NCI-H2029 (cell line): ENCODE measurements at regions not wholly inside any gene's neighbourhood (a gene's known extent, or its start where the extent isn't known, plus 50 kb on each side); places are given as distances from the start of the nearest gene placed in this dataset.

Experiments
- DNase-seq: peaks from one replicate; lab custom pipeline; 2025; lab: John Stamatoyannopoulos, UW

- no peak for DNase-seq
These were observed 163.5 kb upstream of the LYZL2 start for GRCh38 chr10:30793093-30793492.

DNA sequence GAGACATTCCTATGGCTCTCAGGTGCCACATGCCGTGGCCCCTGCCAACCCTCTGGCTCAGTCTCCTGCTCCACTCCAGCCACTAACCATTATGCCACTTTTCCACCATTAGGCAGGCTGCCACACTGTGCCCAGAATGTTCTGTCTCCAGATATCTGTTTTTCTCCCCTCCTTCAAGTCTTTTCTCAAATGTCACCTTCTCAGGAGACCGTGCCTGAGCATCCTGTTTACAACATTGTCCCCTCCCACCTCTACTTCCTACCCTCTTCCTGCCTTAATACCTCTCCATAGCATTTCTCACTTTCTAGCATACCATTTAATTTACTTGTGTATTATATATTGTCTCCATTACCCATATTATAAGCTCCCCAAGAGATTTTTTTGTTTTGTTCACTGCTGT is 162.5 kb upstream of the LYZL2 start:
- no peak for DNase-seq

- DNase-seq = no peak
These were observed 161.7 kb upstream of the LYZL2 start for GRCh38 chr10:30791197-30791611.

GRCh38 chr10:30789806-30790205 is 160.3 kb upstream of the LYZL2 start:
- no peak for DNase-seq

- no peak for DNase-seq
These were observed 158.8 kb upstream of the LYZL2 start for GRCh38 chr10:30788307-30788706.

DNA sequence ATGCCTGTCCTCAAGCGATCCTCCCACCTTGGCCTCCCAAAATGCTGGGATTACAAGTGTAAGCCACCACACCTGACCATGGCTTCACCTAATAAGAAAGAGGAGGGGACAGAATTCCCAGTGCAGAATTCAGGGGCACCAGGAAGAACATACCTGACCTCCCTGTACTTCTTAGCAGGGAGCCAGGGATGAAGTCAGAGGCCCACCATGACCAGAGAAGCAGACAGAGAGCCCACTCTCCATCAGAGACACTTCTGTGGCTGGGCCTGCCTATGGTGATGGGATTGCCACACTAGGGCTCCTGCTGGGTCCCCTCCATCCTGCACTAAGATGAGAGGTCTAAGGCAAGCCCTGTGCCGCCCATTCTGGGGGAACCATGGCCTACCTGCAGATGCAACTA is 157.4 kb upstream of the LYZL2 start:
- DNase-seq = no peak

DNA sequence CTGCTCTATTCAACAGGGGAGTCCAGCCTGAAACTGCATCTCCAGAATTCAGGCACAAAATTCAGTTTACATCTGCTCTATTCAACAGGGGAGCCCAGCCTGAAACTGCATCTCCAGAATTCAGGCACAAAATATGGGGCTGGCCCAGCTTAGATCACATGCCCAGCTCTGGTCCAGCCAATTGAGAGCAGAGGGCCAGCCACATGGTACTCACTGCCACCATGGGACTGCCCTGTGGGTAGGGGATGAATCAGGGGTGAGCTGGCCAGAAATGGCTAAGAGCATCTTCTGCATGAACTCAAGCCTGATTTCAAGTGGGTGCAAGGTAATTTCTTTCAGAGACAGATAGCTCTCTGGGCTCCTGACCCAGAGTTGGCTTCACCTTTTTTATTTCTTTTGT is 156.6 kb upstream of the LYZL2 start:
- no peak for DNase-seq

GRCh38 chr10:30784897-30785605 is 155.5 kb upstream of the LYZL2 start:
- peak; percentile 9 for DNase-seq

- no peak for DNase-seq
These were observed 155.0 kb upstream of the LYZL2 start for GRCh38 chr10:30784524-30784896.

DNA sequence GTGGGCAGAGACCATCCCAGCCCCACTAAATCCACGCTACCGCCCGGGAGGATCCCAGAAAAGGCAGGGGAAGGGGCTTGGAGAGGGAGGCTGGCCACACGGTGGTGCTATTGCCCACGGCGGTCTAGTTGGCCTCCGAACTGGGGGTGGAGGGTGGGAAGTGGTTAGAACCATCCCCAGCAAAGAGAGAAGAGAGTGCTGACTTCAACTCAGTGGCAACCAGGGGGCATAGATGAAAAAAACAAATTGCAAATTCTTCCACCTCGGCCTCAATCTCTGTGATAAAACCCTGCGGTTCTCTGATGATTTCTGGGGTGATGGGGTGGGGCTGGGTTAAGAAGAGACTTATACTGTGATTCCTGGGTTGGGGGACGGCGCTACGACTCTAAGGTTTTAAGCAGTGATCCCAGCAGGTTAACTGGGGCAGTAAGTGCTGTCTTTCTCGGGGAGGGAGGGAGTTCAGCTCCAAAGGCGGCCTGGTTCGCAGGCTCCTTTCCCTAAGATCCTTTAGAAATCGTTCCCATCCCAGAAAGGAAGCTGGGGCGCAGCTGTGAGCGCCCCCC is 154.5 kb upstream of the LYZL2 start:
- peak; percentile 10 for DNase-seq

GRCh38 chr10:30782537-30783461 is 153.2 kb upstream of the LYZL2 start:
- DNase-seq = no peak

DNA sequence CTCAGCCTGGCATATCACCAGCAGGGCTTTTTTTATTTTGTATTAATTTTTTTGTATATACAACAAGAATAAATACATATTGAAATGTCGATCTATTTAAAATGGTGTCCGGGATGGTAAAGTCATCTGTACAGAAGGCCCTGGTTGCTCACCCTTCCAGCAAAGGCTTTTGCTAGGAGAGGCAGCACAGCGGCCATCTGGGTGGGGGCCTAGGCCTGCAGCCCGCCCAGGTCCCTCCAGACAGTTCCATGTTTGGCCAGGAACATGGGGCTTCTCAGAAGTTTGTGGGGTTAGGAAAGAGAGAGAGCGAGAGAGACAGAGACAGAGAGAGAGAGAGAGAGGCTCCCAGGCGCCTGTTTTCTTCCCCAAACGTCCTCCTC is 152.6 kb upstream of the LYZL2 start:
- DNase-seq = no peak

GRCh38 chr10:30781670-30782121 is 152.1 kb upstream of the LYZL2 start:
- DNase-seq = no peak

- DNase-seq = no peak
These were observed 149.2 kb upstream of the LYZL2 start for GRCh38 chr10:30778769-30779168.

- no peak for DNase-seq
These were observed 146.4 kb upstream of the LYZL2 start for GRCh38 chr10:30775779-30776591.

DNA sequence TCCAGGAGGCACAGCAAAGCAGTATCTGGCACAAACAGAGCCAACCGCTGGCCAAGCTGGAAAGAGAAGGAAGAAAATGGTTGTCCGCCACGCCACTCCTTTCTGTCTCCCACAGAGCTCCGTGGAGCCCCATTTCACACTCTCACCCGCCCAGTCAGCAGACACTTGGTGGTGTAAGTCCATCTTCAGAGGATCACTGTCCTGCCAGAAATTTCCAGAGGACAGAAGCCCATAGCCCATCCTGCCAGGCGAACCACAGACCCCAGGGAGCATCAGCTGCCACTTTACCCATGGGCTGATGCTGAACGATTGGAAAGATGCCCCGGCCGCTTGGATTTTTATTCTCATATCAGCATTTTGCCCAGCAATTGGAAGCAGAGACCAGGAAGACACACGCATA is 144.7 kb upstream of the LYZL2 start:
- DNase-seq = no peak

- no peak for DNase-seq
These were observed 143.9 kb upstream of the LYZL2 start for GRCh38 chr10:30773501-30773900.

DNA sequence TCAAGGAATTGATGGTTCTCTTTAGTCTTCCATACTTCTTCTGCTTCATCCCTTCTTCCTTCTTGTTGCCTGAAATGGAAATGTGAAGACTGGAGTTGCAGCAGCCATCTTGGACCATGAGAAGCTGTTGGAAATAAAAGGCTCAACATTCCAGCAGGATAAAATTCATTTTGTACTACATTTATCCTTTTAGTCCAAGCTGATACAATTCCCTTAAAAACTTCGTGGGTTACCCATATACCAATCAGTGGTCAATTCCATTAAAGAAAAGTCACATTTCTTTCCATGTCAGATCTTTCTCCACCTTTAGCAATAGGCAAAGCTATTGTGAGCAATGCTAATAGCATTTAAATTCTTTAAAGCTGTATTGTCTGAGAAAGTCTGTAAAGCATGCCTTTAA is 141.3 kb upstream of the LYZL2 start:
- no peak for DNase-seq

DNA sequence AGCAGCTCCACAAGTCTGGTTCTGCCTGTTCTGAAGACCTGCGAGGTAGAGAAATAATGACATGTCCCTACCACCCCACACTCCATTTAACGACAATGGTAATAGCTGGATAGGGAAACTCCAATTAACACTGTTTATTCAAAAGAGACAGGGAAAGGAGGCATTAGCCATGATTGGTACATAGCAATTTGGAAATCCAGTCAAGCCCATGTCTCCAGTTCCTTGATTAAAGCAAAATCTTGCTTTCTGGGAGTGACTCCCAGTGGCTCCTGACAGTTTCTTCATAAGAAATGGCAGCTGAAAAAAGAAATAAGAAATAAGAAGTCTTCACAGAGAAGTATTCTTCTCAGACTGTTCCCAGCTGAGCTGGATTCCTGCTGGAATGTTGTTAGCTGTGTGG is 140.7 kb upstream of the LYZL2 start:
- no peak for DNase-seq

GRCh38 chr10:30769361-30769760 is 139.8 kb upstream of the LYZL2 start:
- DNase-seq = no peak

- DNase-seq = no peak
These were observed 136.1 kb upstream of the LYZL2 start for GRCh38 chr10:30765616-30766015.

DNA sequence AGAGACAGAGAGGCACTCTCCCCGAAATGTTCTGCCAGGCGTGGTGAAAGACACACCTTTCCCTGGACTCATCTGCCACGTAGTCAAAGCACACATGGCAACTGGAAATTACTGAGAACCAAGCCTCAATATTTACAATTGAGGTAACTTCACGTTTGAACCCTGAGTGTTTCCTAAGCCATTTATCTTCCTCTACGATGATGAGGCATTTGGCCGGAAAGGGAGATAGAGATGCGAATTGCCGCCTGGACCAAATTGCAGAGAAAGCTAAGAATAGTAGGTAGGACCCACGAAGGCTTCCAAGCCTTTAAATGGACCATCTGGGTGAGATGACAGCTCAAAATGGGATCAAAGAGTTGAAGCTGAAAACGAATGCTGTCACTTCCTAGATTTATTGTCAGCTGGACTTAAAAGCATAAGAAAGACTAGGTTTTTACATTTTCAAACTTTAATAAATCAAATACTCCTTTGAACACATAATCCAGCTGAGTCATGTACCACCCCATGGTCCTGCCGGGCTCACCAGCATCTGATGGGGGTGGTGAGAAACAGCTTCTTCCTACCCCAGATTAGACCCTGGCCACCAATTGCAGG is 135.6 kb upstream of the LYZL2 start:
- no peak for DNase-seq
